GM19023 (cell line): ENCODE measurements at regions not wholly inside any gene's neighbourhood (a gene's known extent, or its start where the extent isn't known, plus 50 kb on each side); places are given as distances from the start of the nearest gene placed in this dataset.

Source experiments
- ATAC-seq: cut with Tn5 transposase; IDR thresholded peaks from one replicate; pipeline ENCODE4 v1.9.1; 2021; ENCODE audit warnings: mild to moderate bottlenecking, moderate library complexity; ENCODE audit not compliant: unreplicated experiment

- ATAC-seq, result no peak
Measured at GRCh38 chr13:89270736-89271135, 1599.6 kb downstream of the SLITRK5 start.

GRCh38 chr13:89279374-89279773 lies 1608.2 kb downstream of the SLITRK5 start:
- no peak for ATAC-seq

DNA sequence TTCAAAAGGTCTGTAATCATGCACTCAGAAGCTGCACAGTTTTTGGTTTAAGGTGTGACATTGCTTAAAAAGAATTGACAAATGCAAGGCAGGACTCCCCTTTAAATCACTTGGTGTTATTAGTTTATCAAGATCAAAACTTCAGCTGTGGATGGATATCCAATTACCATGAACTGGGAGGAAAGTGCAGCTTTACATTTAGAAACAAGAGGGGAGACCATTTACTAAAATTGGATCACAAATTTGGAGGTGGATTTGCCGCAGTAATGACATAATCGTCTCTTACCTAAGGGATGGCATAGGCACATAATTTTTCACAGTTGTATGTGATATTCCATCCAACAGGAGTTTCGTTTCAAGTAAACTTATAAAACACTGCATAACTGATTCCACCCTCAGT lies 1610.2 kb downstream of the SLITRK5 start:
- no peak for ATAC-seq

DNA sequence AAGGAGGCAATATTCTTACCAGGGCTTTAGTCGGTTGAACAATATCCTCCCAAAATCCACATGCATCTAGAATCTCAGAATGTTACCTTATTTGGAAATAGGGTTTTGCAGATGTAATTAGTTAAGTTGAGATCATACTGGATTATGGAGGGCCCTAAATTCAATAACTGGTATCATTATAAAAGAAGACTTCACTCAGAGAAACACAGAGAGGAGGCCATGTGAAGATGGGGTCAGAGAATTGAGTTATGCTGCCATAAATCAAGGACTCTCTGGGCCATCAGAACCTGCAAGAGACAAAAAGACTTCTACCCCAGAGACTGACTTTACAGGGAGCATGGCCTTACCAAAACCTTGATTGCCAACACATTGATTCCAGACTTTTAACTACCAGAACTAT lies 1611.1 kb downstream of the SLITRK5 start:
- no peak for ATAC-seq

GRCh38 chr13:89287381-89287780 lies 1616.2 kb downstream of the SLITRK5 start:
- no peak for ATAC-seq

DNA sequence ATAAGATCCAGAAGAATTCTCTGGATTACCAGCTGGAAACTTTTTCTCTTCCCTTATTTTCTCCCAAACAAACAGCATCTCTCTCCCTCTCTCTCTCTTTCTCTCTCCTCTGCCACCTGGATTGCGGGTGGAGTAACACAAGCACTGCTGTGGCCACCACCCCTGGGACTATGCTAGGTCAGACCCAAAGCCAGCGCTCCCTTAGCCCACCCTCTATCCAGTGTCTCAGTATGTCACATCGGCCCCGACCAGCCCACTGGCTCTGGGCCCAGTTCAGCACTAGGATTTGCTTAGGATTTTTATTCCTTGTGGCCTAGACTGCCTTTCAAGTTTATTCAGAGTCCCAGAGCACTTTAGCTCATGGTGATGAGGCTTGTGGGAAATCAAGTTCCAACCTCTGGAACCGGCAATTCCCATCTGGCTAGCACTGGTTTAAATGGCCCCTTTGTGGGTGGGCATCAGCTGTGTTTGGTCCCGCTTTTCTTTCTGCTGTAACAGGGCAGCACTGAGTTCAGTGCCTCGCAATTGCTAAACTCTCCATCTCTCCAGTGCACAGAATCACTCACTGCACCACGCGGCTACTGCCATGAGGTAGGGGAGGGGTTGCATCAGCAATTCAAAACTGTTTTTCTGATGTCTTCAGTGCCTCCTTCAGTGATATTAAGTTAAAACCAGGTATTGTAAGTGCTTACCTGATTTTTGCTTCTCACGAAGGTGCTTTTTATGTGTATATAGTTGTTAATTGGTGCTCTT lies 1623.1 kb downstream of the SLITRK5 start:
- no peak for ATAC-seq

DNA sequence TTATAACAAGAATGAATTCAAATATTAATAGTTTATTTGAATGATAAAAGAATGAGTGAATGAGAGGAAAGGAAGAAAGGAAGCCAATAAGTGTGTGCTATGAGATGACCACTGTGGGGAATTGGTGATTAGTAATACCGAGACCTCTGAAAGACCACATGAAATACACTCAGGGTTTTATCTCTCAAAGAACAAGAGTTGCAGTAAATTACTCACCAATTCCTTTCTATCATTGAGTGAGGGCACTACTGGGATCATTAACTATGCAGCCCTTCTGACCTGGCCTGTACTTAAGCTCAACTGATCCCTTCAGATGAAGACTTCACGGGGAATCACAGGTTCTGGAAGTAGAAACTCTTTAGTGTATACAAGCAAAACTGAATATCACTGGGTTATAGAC lies 1636.1 kb downstream of the SLITRK5 start:
- ATAC-seq, result no peak

DNA sequence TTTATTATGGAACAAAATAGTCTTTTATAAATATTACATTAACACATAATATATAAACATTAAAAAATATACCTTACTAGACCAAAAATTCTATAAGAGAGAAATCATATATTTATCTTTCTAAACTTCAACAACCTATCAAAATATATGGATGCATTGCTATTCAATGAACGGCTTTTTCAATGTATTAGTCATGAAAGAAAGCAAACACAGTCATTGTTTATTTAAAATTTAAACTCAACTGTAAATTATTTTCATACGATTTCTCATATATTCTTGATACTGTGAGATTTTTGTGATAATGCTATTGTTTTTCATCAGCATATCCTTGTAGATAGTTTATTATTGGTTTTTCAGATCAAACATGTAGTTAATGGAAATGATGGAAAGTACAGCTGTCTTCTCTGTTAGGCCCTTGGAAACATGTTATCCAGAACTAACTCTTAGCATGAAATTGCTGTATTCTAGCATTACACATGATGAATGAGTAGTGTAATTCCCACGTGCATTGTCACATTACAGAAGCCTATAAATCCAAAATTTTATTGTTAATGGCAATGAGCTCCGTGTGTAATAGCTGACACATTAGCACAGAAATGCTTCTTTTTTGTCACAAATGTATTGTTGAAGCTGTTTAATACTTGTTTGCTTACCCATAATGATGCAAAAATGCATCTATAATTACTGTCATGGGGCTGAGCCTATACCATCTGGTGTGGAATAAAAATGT lies 1639.9 kb downstream of the SLITRK5 start:
- ATAC-seq, result no peak

- no peak for ATAC-seq
Measured at GRCh38 chr13:89315287-89315686, 1644.1 kb downstream of the SLITRK5 start.

DNA sequence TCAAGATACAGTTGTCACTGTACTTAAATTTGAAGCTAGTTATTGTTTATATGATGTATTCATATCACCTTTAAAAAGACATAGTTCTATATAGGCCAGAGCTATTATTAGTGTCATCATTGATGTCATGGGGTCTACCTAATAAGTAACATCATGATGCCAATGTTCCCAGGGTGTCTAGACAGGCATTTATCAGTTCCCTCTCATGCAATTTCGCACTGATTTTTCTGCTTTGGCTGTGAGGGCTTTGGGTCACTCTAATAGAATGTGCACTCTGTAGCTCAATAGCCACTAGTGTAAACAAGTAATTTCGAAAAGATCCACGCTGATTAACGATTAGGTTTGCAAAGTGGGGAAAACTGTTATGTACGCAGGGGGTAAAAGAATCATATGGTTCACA lies 1651.3 kb downstream of the SLITRK5 start:
- ATAC-seq, result no peak

DNA sequence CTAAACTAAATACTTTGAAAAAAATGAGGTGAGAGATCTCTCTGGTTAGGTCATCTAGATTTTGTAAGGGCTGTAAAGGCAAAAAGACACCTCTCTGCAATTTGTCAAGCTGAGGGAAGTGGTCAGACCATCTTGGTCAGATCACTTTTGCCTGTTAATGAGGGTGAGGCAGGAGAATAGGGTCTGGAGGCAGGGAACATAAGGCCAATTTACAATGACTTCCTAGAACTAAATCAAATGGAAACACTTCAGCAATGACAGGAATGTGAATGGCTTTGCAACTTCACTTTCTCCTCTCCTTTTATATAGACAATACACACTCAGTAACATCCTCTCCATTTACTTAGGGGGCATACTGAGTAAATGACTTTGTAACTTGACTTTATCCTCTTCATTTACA lies 1653.4 kb downstream of the SLITRK5 start:
- no peak for ATAC-seq

- ATAC-seq, result no peak
Measured at GRCh38 chr13:89343165-89343564, 1672.0 kb downstream of the SLITRK5 start.

- no peak for ATAC-seq
Measured at GRCh38 chr13:89352384-89352783, 1681.2 kb downstream of the SLITRK5 start.

- no peak for ATAC-seq
Measured at GRCh38 chr13:89361909-89362308, 1690.7 kb downstream of the SLITRK5 start.

GRCh38 chr13:89363144-89363543 lies 1692.0 kb downstream of the SLITRK5 start:
- no peak for ATAC-seq

DNA sequence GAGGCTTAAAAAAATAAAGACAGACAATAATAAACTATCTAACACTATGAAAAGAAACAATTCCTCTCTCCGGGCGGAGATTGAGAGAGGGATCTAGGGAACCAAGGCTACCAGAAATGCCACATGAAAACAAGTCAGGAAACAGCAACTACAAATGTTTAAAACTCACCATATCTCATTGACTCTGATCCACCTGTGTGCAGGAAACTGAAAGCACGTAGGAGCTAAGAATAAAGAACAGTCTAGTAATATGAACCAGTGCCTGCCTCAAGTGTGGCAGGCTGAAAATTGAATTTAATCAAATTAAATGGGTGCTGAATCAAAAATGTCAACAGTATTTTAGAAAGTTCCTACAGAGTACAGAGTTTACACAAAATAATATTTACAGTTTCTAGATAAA lies 1701.0 kb downstream of the SLITRK5 start:
- no peak for ATAC-seq

DNA sequence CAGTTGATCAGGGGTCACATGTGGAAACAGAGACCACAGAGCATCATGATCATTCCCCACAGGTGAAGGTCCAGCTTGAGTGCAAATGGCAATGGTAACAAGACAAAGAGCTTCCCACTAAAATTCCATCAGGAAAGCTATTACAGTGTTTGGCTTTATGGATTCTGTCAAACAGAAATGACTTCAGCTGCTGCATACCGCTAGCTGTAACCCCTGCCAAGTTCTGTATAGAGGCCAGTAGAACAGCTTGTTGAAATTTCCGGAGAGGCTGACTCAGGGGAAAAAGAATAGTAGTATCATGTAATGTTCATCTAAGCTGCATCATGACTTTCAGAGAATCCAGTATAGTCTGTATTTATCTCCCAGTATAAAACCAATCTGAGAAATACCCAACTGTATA lies 1704.7 kb downstream of the SLITRK5 start:
- ATAC-seq, result no peak

DNA sequence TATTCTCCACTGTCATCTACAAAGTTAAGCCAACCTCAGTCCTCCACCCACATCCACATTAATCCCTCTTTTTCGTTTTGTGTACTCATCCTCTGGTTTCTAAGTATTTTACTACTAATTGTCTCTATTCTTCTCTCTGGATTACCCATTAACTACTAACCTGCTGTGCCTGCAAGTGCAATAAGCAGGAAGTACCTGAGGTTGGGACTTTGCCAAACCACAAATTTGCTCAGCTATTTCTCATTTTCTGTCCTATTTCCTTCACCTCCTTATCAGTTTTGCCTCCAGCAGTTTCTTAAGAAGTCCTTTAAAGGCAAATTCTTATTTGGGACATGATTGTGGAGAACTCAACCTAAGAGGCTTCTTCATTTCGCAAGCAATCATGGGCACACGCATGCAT lies 1708.9 kb downstream of the SLITRK5 start:
- ATAC-seq, result no peak

GRCh38 chr13:89382981-89383380 lies 1711.8 kb downstream of the SLITRK5 start:
- no peak for ATAC-seq

DNA sequence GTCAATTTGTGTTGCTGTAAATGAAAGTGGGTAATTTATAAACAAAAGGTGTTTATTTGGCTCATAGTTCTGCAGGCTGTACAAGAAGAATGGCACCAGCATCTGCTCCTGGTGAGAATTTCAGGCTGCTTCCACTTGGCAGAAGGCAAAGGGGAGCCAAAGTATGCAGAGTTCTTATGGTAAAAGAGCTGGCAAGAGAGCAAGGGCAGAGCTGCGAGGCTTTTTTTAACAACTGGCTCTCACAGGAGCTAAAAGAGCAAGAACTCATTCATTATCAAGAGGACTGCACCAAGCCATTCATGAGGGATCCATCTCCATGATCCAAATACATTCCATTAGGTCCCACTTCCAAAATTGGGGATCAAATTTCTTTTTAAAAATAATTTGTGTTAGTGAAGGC lies 1712.7 kb downstream of the SLITRK5 start:
- no peak for ATAC-seq

- no peak for ATAC-seq
Measured at GRCh38 chr13:89393758-89394304, 1722.7 kb downstream of the SLITRK5 start.

DNA sequence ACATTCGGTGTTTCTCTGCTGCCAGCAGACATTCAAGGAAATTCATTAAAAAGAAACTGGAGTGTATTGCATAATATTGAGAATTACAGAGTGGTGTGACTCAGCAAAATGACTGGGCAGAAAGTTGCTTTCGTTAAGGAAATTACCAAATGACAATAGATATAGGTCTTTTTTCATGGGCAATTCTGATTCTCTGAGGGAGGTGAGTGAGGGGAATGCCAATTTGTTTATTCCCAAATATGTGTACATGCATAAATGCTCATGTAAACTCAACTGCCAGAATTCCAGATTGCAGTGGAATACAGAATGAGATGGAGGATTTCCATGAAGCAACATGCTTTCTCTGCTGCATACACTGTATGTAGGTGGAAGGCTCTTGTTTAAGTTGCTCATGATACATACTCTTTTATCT lies 1730.1 kb downstream of the SLITRK5 start:
- no peak for ATAC-seq
